ENCODE measurements at regions not wholly inside any gene's neighbourhood (a gene's known extent, or its start where the extent isn't known, plus 50 kb on each side); places are given as distances from the start of the nearest gene placed in this dataset.

DNA sequence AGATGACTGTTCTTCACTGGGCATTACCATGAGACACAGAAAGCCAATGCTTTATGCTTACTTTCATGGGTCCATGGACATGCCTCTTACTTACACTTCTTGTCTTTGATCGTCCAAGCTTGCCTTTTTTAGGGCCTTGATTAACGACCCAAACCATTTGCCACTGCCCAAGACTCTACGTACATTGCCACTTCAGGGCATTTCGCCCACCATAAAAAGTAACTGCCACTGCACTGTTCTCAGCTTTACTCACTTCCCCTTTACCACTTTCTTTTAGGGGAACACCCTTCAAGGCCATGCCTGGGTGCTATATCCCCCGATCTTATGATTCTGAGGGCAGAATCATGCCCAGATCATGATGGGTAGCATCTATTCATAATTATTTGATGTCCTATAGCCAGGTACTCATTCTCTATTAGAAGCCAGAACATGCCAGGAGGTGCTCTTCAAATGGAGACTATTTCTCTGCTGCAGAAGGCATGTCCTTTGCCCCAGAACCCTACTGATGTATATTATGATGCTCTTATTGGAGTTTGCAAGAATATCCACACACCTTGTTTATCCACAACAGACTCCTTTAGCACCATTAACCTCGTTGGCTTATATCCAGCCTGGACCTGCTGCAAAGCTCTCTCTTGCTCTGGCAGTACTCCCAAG lies 64.1 kb upstream of the RAD23B start:
- no peak for TF ChIP-seq POLR2AphosphoS5 (IDR thresholded peaks at IDR 0.05)
- TF ChIP-seq, protein P1, sequence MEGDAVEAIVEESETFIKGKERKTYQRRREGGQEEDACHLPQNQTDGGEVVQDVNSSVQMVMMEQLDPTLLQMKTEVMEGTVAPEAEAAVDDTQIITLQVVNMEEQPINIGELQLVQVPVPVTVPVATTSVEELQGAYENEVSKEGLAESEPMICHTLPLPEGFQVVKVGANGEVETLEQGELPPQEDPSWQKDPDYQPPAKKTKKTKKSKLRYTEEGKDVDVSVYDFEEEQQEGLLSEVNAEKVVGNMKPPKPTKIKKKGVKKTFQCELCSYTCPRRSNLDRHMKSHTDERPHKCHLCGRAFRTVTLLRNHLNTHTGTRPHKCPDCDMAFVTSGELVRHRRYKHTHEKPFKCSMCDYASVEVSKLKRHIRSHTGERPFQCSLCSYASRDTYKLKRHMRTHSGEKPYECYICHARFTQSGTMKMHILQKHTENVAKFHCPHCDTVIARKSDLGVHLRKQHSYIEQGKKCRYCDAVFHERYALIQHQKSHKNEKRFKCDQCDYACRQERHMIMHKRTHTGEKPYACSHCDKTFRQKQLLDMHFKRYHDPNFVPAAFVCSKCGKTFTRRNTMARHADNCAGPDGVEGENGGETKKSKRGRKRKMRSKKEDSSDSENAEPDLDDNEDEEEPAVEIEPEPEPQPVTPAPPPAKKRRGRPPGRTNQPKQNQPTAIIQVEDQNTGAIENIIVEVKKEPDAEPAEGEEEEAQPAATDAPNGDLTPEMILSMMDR (IDR thresholded peaks at IDR 0.05): no peak
- TF ChIP-seq POLR2A (IDR thresholded peaks at IDR 0.05): no peak
- no peak for TF ChIP-seq EP300 (IDR thresholded peaks at IDR 0.05)
